Ammon's horn (tissue), 1 donor: ENCODE measurements at regions not wholly inside any gene's neighbourhood (a gene's known extent, or its start where the extent isn't known, plus 50 kb on each side); places are given as distances from the start of the nearest gene placed in this dataset.

ENCODE experiments used
- DNase-seq: peaks from one replicate; pipeline ENCODE4 v3.0.0-alpha.2; 2016; ENCODE audit warnings: low spot score

GRCh38 chr6:168773788-168774187 lies 332.8 kb downstream of the SMOC2 start:
- DNase-seq = no peak

- no peak for DNase-seq
Observed at GRCh38 chr6:168765752-168766151, 324.8 kb downstream of the SMOC2 start.

- no peak for DNase-seq
Observed at GRCh38 chr6:168756009-168756634, 315.1 kb downstream of the SMOC2 start.

- DNase-seq = no peak
Observed at GRCh38 chr6:168746643-168747042, 305.7 kb downstream of the SMOC2 start.

GRCh38 chr6:168746013-168746412 lies 305.0 kb downstream of the SMOC2 start:
- DNase-seq = no peak

GRCh38 chr6:168744861-168745260 lies 303.9 kb downstream of the SMOC2 start:
- no peak for DNase-seq

GRCh38 chr6:168741942-168742782 lies 301.2 kb downstream of the SMOC2 start:
- peak; percentile 43 for DNase-seq

- DNase-seq = no peak
Observed at GRCh38 chr6:168741305-168741704, 300.3 kb downstream of the SMOC2 start.

- no peak for DNase-seq
Observed at GRCh38 chr6:168739381-168739780, 298.4 kb downstream of the SMOC2 start.

- DNase-seq = no peak
Observed at GRCh38 chr6:168737481-168737880, 296.5 kb downstream of the SMOC2 start.

GRCh38 chr6:168737014-168737413 lies 296.0 kb downstream of the SMOC2 start:
- DNase-seq = no peak

GRCh38 chr6:168736039-168736438 lies 295.1 kb downstream of the SMOC2 start:
- no peak for DNase-seq

GRCh38 chr6:168735268-168735949 lies 294.4 kb downstream of the SMOC2 start:
- DNase-seq = no peak

GRCh38 chr6:168734523-168734922 lies 293.5 kb downstream of the SMOC2 start:
- DNase-seq = no peak

GRCh38 chr6:168732676-168733075 lies 291.7 kb downstream of the SMOC2 start:
- DNase-seq = no peak

- DNase-seq = no peak
Observed at GRCh38 chr6:168730931-168731716, 290.1 kb downstream of the SMOC2 start.

- DNase-seq = no peak
Observed at GRCh38 chr6:168728056-168728455, 287.1 kb downstream of the SMOC2 start.

GRCh38 chr6:168726312-168726856 lies 285.4 kb downstream of the SMOC2 start:
- no peak for DNase-seq

- no peak for DNase-seq
Observed at GRCh38 chr6:168725802-168726201, 284.8 kb downstream of the SMOC2 start.

- no peak for DNase-seq
Observed at GRCh38 chr6:168724669-168725570, 283.9 kb downstream of the SMOC2 start.

- no peak for DNase-seq
Observed at GRCh38 chr6:168724033-168724432, 283.0 kb downstream of the SMOC2 start.
